ELF-1 (cell line): ENCODE measurements at regions not wholly inside any gene's neighbourhood (a gene's known extent, or its start where the extent isn't known, plus 50 kb on each side); places are given as distances from the start of the nearest gene placed in this dataset.

Source experiments
- DNase-seq: peaks from one replicate; pipeline ENCODE4 v3.0.0-alpha.2; 2016; ENCODE audit warnings: low read depth, low spot score

GRCh38 chr4:33268776-33269175, 2548.6 kb downstream of the PCDH7 start:
- DNase-seq, result no peak

GRCh38 chr4:33270403-33270802, 2550.2 kb downstream of the PCDH7 start:
- DNase-seq, result no peak

GRCh38 chr4:33272722-33273121, 2552.6 kb downstream of the PCDH7 start:
- DNase-seq, result no peak

GRCh38 chr4:33283818-33284217, 2563.6 kb downstream of the PCDH7 start:
- DNase-seq, result no peak

- DNase-seq, result no peak
Observed at GRCh38 chr4:33296876-33297455, 2576.8 kb downstream of the PCDH7 start.

- DNase-seq, result no peak
Observed at GRCh38 chr4:33302321-33302720, 2582.2 kb downstream of the PCDH7 start.

GRCh38 chr4:33306131-33306530, 2586.0 kb downstream of the PCDH7 start:
- no peak for DNase-seq

- no peak for DNase-seq
Observed at GRCh38 chr4:33316033-33316432, 2595.9 kb downstream of the PCDH7 start.

GRCh38 chr4:33316578-33316977, 2596.4 kb downstream of the PCDH7 start:
- no peak for DNase-seq

- DNase-seq, result no peak
Observed at GRCh38 chr4:33323393-33323792, 2603.2 kb downstream of the PCDH7 start.

GRCh38 chr4:33334416-33334815, 2614.2 kb downstream of the PCDH7 start:
- no peak for DNase-seq

GRCh38 chr4:33339762-33340161, 2619.6 kb downstream of the PCDH7 start:
- no peak for DNase-seq

- DNase-seq, result no peak
Observed at GRCh38 chr4:33340168-33340567, 2620.0 kb downstream of the PCDH7 start.

GRCh38 chr4:33349376-33349775, 2629.2 kb downstream of the PCDH7 start:
- no peak for DNase-seq

GRCh38 chr4:33357121-33357520, 2637.0 kb downstream of the PCDH7 start:
- no peak for DNase-seq

GRCh38 chr4:33369446-33369845, 2649.3 kb downstream of the PCDH7 start:
- no peak for DNase-seq

- DNase-seq, result no peak
Observed at GRCh38 chr4:33381816-33382215, 2661.6 kb downstream of the PCDH7 start.

- no peak for DNase-seq
Observed at GRCh38 chr4:33386764-33387163, 2666.6 kb downstream of the PCDH7 start.

GRCh38 chr4:33390976-33391375, 2670.8 kb downstream of the PCDH7 start:
- DNase-seq, result no peak

- DNase-seq, result no peak
Observed at GRCh38 chr4:33395731-33396485, 2675.7 kb downstream of the PCDH7 start.

- DNase-seq, result no peak
Observed at GRCh38 chr4:33400504-33400903, 2680.3 kb downstream of the PCDH7 start.

- DNase-seq, result no peak
Observed at GRCh38 chr4:33407496-33407895, 2687.3 kb downstream of the PCDH7 start.

- no peak for DNase-seq
Observed at GRCh38 chr4:33411182-33411581, 2691.0 kb downstream of the PCDH7 start.

- DNase-seq, result no peak
Observed at GRCh38 chr4:33421887-33422286, 2701.7 kb downstream of the PCDH7 start.
